Endothelial cell (in vitro differentiated cells): ENCODE measurements at regions not wholly inside any gene's neighbourhood (a gene's known extent, or its start where the extent isn't known, plus 50 kb on each side); places are given as distances from the start of the nearest gene placed in this dataset.

Experiments used
- DNase-seq: peaks from one replicate; pipeline ENCODE4 v3.0.0; 2021; ENCODE audit warnings: low spot score
- H3K27ac Mint-ChIP-seq: one replicate; pipeline ENCODE4 v1.8.0; 2021; ENCODE audit warnings: mixed read lengths, inconsistent platforms; ENCODE audit not compliant: unreplicated experiment
- H3K27me3 Mint-ChIP-seq: one replicate; pipeline ENCODE4 v1.8.0; 2021; ENCODE audit warnings: mild to moderate bottlenecking, moderate library complexity, mixed read lengths, inconsistent platforms; ENCODE audit not compliant: unreplicated experiment
- H3K36me3 Mint-ChIP-seq: one replicate; pipeline ENCODE4 v1.8.0; 2021; ENCODE audit warnings: mild to moderate bottlenecking, low read depth, mixed read lengths, inconsistent platforms; ENCODE audit not compliant: unreplicated experiment
- H3K4me1 Mint-ChIP-seq: one replicate; pipeline ENCODE4 v1.8.0; 2021; ENCODE audit warnings: mild to moderate bottlenecking, mixed read lengths, inconsistent platforms; ENCODE audit not compliant: unreplicated experiment
- H3K4me3 Mint-ChIP-seq: one replicate; pipeline ENCODE4 v1.8.0; 2021; ENCODE audit warnings: mild to moderate bottlenecking, mixed read lengths, inconsistent platforms; ENCODE audit not compliant: unreplicated experiment
- H3K9me3 Mint-ChIP-seq: one replicate; pipeline ENCODE4 v1.8.0; 2021; ENCODE audit warnings: mixed read lengths, inconsistent platforms; ENCODE audit not compliant: unreplicated experiment
- TF ChIP-seq, protein P1 (sequence below): fragments of 200-600 bp; sonication (generic); IDR thresholded peaks from one replicate; pipeline ENCODE4 v1.5.0; 2021; ENCODE audit warnings: antibody characterized with exemption; ENCODE audit not compliant: unreplicated experiment

DNA sequence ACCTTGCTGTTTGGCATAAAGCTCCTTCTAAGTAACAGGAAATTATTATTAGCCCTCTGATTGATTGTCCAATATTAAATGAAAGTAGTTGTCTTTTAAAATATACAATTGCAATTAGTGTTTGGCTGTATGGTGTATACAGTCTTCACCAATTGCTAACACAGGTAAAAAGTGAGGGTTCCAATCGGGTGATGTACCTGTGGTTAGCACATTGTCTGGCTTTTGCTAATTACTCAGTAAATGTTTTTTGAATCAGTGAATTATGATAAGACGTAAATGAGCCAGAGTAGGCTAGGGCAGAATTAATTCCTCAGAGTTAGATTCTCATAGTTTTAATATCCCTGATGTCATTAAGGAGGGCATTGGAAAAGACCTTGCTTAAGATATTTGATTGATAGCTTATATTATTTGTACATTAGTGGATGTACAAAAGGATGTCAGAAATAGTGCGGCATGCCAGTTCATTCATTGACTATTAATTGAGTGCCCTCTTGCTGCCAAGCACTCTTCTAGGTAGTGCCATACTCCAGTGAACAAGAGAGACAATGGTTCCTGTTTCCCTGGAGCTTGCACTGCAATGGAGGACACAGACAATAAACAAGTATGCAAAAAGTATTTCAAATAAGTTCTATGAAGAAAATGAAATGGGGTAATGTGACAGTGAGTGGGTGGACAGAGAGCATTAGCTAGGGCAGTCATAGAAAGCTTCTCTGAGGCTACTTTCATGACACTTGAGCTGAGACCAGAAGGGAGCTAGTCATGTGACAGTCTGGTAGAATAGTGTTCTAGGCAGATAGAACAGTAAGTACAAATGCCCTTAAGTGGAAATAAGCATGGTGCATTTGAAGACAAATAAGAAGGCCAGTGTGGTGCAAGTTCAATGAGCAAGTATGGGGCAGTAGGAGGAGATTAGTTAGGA is 205.9 kb upstream of the CASK start:
- H3K4me1 Mint-ChIP-seq = no peaks in the 10 kb centered on the region
- H3K27me3 Mint-ChIP-seq = peaks cover 2% of the 10 kb centered on the region
- TF ChIP-seq, protein P1, sequence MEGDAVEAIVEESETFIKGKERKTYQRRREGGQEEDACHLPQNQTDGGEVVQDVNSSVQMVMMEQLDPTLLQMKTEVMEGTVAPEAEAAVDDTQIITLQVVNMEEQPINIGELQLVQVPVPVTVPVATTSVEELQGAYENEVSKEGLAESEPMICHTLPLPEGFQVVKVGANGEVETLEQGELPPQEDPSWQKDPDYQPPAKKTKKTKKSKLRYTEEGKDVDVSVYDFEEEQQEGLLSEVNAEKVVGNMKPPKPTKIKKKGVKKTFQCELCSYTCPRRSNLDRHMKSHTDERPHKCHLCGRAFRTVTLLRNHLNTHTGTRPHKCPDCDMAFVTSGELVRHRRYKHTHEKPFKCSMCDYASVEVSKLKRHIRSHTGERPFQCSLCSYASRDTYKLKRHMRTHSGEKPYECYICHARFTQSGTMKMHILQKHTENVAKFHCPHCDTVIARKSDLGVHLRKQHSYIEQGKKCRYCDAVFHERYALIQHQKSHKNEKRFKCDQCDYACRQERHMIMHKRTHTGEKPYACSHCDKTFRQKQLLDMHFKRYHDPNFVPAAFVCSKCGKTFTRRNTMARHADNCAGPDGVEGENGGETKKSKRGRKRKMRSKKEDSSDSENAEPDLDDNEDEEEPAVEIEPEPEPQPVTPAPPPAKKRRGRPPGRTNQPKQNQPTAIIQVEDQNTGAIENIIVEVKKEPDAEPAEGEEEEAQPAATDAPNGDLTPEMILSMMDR = no peak
- no peaks in the 10 kb centered on the region for H3K9me3 Mint-ChIP-seq
- no peak for DNase-seq
- no peak overlapping the region for H3K27ac Mint-ChIP-seq
- no peak overlapping the region for H3K4me3 Mint-ChIP-seq
- no peaks in the 10 kb centered on the region for H3K36me3 Mint-ChIP-seq

DNA sequence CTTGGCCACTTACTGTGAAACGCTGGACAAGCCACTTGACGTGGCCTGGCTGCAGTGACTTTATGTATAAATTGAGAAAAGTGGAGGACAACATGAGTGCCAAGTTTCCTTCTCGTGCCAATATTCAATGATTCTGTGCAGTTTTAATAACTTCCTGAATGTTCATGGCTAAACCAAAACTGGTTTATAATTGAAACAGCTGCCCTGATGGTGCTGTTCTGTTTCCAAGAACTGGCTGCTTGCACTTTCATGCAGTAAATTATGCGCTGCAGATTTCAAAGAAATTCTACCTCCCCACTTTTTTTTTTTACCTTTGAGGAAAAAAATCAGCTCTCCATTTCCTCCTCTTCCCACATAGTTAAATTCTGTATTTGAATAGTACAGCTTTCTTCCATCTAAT is 205.2 kb upstream of the CASK start:
- Mint-ChIP-seq H3K4me1 (no peaks in the 10 kb centered on the region), H3K27me3 (peaks cover 2% of the 10 kb centered on the region), H3K36me3 (no peaks in the 10 kb centered on the region), H3K9me3 (no peaks in the 10 kb centered on the region), H3K27ac (no peak overlapping the region), H3K4me3 (no peak overlapping the region)
- TF ChIP-seq, protein P1 = no peak
- DNase-seq = no peak

DNA sequence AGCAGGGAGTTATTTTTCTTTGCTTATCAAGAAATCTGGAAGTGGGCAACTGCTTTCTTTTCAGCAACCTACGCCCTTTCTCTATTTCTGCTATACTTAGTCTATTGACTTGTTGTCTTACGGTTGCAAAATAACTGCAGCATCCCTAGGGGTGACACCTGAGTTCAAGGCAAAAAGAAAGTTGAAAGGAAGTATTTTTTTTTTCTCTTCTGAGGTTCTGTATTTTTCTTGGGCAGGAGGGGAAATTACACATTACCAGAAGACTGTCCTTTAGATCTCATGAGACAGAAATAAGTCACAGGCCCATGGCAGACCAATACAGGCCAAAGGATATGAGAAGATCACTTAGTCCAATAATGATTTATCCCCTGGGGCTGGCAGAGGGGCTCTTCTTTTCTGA is 204.7 kb upstream of the CASK start:
- no peaks in the 10 kb centered on the region for H3K9me3 Mint-ChIP-seq
- TF ChIP-seq, protein P1 = no peak
- H3K36me3 Mint-ChIP-seq = no peaks in the 10 kb centered on the region
- no peak for DNase-seq
- no peaks in the 10 kb centered on the region for H3K4me1 Mint-ChIP-seq
- H3K27me3 Mint-ChIP-seq = peaks cover 2% of the 10 kb centered on the region
- H3K27ac Mint-ChIP-seq = no peak overlapping the region
- H3K4me3 Mint-ChIP-seq = no peak overlapping the region

DNA sequence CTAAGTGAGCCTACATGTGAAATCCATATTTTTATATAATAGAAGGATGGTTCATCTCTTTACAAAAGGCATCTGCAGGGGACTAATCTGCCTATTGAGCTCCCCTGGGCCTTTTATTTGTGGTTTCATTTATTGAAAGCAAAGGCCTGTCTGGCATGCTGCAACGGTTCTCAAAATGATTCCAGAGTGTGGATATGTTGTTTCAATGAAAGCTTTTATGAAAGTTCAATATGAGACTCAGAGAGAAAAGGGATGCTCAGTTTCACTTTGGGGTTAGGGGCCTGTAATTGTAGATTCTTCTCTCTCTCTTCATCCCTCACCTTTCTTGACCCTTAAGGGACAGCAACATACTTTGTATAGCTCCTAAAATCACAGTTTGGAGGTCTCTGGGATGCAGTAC is 204.2 kb upstream of the CASK start:
- no peaks in the 10 kb centered on the region for H3K9me3 Mint-ChIP-seq

DNA sequence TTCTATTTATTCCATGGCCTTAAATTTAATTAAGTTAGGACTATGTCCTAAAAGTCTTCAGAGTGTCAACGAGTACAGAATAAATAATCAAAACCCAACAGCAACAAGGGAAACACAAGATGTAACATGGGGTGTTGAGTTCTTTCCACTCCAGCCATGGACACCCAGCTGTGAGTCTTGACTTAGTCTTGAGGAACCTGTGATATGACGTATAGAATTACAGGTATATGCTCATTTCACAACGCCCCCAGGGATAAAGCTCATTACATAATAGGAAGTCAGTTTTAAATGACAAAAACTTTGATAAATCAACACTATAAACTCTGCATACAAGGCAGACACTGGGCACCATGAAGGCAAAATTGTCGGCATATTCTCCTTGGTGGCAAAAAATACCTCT is 200.0 kb upstream of the CASK start:
- H3K27ac Mint-ChIP-seq = no peak overlapping the region
- no peak for DNase-seq
- peaks cover 3% of the 10 kb centered on the region for H3K4me1 Mint-ChIP-seq
- H3K36me3 Mint-ChIP-seq = no peaks in the 10 kb centered on the region
- H3K9me3 Mint-ChIP-seq = no peaks in the 10 kb centered on the region
- no peaks in the 10 kb centered on the region for H3K27me3 Mint-ChIP-seq
- TF ChIP-seq, protein P1 = no peak
- H3K4me3 Mint-ChIP-seq = no peak overlapping the region

More for the DNA sequence above, 204.2 kb upstream of the CASK start:
- H3K4me1 Mint-ChIP-seq = no peaks in the 10 kb centered on the region
- peaks cover 2% of the 10 kb centered on the region for H3K27me3 Mint-ChIP-seq
- no peaks in the 10 kb centered on the region for H3K36me3 Mint-ChIP-seq
- no peak for DNase-seq
- no peak overlapping the region for H3K27ac Mint-ChIP-seq
- TF ChIP-seq, protein P1 = no peak
- H3K4me3 Mint-ChIP-seq = no peak overlapping the region
